ENCODE measurements at regions not wholly inside any gene's neighbourhood (a gene's known extent, or its start where the extent isn't known, plus 50 kb on each side); places are given as distances from the start of the nearest gene placed in this dataset.

GRCh38 chr14:29419736-29420135, 507.9 kb downstream of the PRKD1 start:
- H3K27me3 Mint-ChIP-seq (ENCODE audit: low read depth) = no peaks in the 10 kb centered on the region
- TF ChIP-seq ZNF512 (CRISPR knock-in tag; IDR thresholded peaks at IDR 0.05; ENCODE audit: borderline replicate concordance) (no peak), USF1 (CRISPR knock-in tag; IDR thresholded peaks at IDR 0.05) (no peak), NR1H2 (CRISPR knock-in tag; IDR thresholded peaks at IDR 0.05) (no peak), ZSCAN18 (CRISPR knock-in tag; IDR thresholded peaks at IDR 0.05) (no peak), NFE2L1 (CRISPR knock-in tag; IDR thresholded peaks at IDR 0.05) (no peak), IRF1 (CRISPR knock-in tag; IDR thresholded peaks at IDR 0.05) (no peak)
- no peak overlapping the region for H3K27ac Mint-ChIP-seq
- ChIA-PET POLR2A (no interaction called here), CTCF (no interaction called here)
- DNase-seq (ENCODE audit: low spot score) (no peak), ATAC-seq (no peak)
- H3K4me1 Mint-ChIP-seq = no peaks in the 10 kb centered on the region
- H3K9me3 Mint-ChIP-seq = peaks cover 15% of the 10 kb centered on the region
- H3K4me3 Mint-ChIP-seq = no peak overlapping the region
- H3K36me3 Mint-ChIP-seq = peaks cover 3% of the 10 kb centered on the region; the same call in 1 of the 2 replicates

GRCh38 chr14:29421156-29421728, 506.4 kb downstream of the PRKD1 start:
- Mint-ChIP-seq H3K27ac (no peak overlapping the region), H3K9me3 (peaks cover 4% of the 10 kb centered on the region), H3K4me1 (no peaks in the 10 kb centered on the region), H3K27me3 (ENCODE audit: low read depth) (no peaks in the 10 kb centered on the region), H3K36me3 (no peaks in the 10 kb centered on the region), H3K4me3 (no peak overlapping the region)
- POLR2A ChIA-PET = no interaction called here
- CTCF ChIA-PET = no interaction called here
- ATAC-seq (no peak), DNase-seq (ENCODE audit: low spot score) (no peak)
- no peak for TF ChIP-seq IRF2 (CRISPR knock-in tag; IDR thresholded peaks at IDR 0.05; ENCODE audit: borderline replicate concordance, low read depth)

- POLR2A ChIA-PET = no interaction called here
- peaks cover 6% of the 10 kb centered on the region; the same call in 1 of the 2 replicates for H3K9me3 Mint-ChIP-seq
- CTCF ChIA-PET = no interaction called here
These were observed 501.8 kb downstream of the PRKD1 start for GRCh38 chr14:29425705-29426482.

More at GRCh38 chr14:29425705-29426482, 501.8 kb downstream of the PRKD1 start:
- no peaks in the 10 kb centered on the region; the same call in 1 of the 2 replicates for H3K27me3 Mint-ChIP-seq (ENCODE audit: low read depth)
- no peak overlapping the region for H3K27ac Mint-ChIP-seq
- DNase-seq (ENCODE audit: low spot score) (no peak), ATAC-seq (no peak)
- TF ChIP-seq ZBTB21 (CRISPR knock-in tag; IDR thresholded peaks at IDR 0.05; ENCODE audit: borderline replicate concordance) = no peak
- TF ChIP-seq CBFB (CRISPR knock-in tag; IDR thresholded peaks at IDR 0.05; ENCODE audit: low read depth) = no peak
- no peak for TF ChIP-seq ZNF423 (CRISPR knock-in tag; IDR thresholded peaks at IDR 0.05)
- no peak for TF ChIP-seq HMGXB4 (CRISPR knock-in tag; IDR thresholded peaks at IDR 0.05)
- no peak for TF ChIP-seq USF1 (CRISPR knock-in tag; IDR thresholded peaks at IDR 0.05)
- no peak for TF ChIP-seq MAX (CRISPR knock-in tag; IDR thresholded peaks at IDR 0.05)
- TF ChIP-seq GTF2I (CRISPR knock-in tag; conservative IDR thresholded peaks at IDR 0.05) = no peak
- no peaks in the 10 kb centered on the region for H3K36me3 Mint-ChIP-seq
- H3K4me3 Mint-ChIP-seq = no peak overlapping the region
- no peaks in the 10 kb centered on the region for H3K4me1 Mint-ChIP-seq

Data from WTC11 (cell line).